Embryonic facial prominence (tissue), 1 donor: ENCODE measurements at regions not wholly inside any gene's neighbourhood (a gene's known extent, or its start where the extent isn't known, plus 50 kb on each side); places are given as distances from the start of the nearest gene placed in this dataset.

Source experiments
- DNase-seq: peaks from one replicate; pipeline ENCODE4 v3.0.0-alpha.2; 2016; ENCODE audit errors: extremely low spot score

- no peak for DNase-seq
Observed at GRCh38 chr10:2456834-2457233, 610.5 kb upstream of the PFKP start.

- DNase-seq, result no peak
Observed at GRCh38 chr10:2445370-2445769, 622.0 kb upstream of the PFKP start.

GRCh38 chr10:2439983-2440382 is 627.4 kb upstream of the PFKP start:
- DNase-seq, result no peak

GRCh38 chr10:2439000-2439399 is 628.3 kb upstream of the PFKP start:
- DNase-seq, result no peak

GRCh38 chr10:2438248-2438939 is 629.0 kb upstream of the PFKP start:
- no peak for DNase-seq

GRCh38 chr10:2436933-2437332 is 630.4 kb upstream of the PFKP start:
- no peak for DNase-seq

- no peak for DNase-seq
Observed at GRCh38 chr10:2431961-2432360, 635.4 kb upstream of the PFKP start.

- no peak for DNase-seq
Observed at GRCh38 chr10:2427412-2427811, 639.9 kb upstream of the PFKP start.

GRCh38 chr10:2425320-2425719 is 642.0 kb upstream of the PFKP start:
- no peak for DNase-seq

- DNase-seq, result no peak
Observed at GRCh38 chr10:2414562-2414961, 652.8 kb upstream of the PFKP start.

GRCh38 chr10:2414039-2414438 is 653.3 kb upstream of the PFKP start:
- DNase-seq, result no peak

GRCh38 chr10:2410049-2410448 is 657.3 kb upstream of the PFKP start:
- no peak for DNase-seq

GRCh38 chr10:2401459-2401858 is 664.1 kb upstream of the ADARB2 start:
- no peak for DNase-seq

GRCh38 chr10:2399482-2399881 is 662.2 kb upstream of the ADARB2 start:
- DNase-seq, result no peak

GRCh38 chr10:2392145-2392812 is 655.0 kb upstream of the ADARB2 start:
- no peak for DNase-seq

- DNase-seq, result no peak
Observed at GRCh38 chr10:2387672-2388071, 650.3 kb upstream of the ADARB2 start.

GRCh38 chr10:2387261-2387660 is 649.9 kb upstream of the ADARB2 start:
- DNase-seq, result no peak

- no peak for DNase-seq
Observed at GRCh38 chr10:2380218-2380617, 642.9 kb upstream of the ADARB2 start.

GRCh38 chr10:2367083-2367482 is 629.8 kb upstream of the ADARB2 start:
- no peak for DNase-seq

GRCh38 chr10:2366264-2366931 is 629.1 kb upstream of the ADARB2 start:
- no peak for DNase-seq

- no peak for DNase-seq
Observed at GRCh38 chr10:2362331-2362730, 625.0 kb upstream of the ADARB2 start.

- DNase-seq, result no peak
Observed at GRCh38 chr10:2358586-2358985, 621.3 kb upstream of the ADARB2 start.

GRCh38 chr10:2356670-2357069 is 619.3 kb upstream of the ADARB2 start:
- no peak for DNase-seq
